NCI-H345 (cell line): ENCODE measurements at regions not wholly inside any gene's neighbourhood (a gene's known extent, or its start where the extent isn't known, plus 50 kb on each side); places are given as distances from the start of the nearest gene placed in this dataset.
A peak's percentile ranks its signal among the peaks of the same experiment; 100 is the strongest.

Experiments used
- DNase-seq: peaks from one replicate; lab custom pipeline; 2025; lab: John Stamatoyannopoulos, UW

GRCh38 chr15:77764095-77764494 lies 131.4 kb upstream of the LINGO1 start:
- DNase-seq, result no peak

DNA sequence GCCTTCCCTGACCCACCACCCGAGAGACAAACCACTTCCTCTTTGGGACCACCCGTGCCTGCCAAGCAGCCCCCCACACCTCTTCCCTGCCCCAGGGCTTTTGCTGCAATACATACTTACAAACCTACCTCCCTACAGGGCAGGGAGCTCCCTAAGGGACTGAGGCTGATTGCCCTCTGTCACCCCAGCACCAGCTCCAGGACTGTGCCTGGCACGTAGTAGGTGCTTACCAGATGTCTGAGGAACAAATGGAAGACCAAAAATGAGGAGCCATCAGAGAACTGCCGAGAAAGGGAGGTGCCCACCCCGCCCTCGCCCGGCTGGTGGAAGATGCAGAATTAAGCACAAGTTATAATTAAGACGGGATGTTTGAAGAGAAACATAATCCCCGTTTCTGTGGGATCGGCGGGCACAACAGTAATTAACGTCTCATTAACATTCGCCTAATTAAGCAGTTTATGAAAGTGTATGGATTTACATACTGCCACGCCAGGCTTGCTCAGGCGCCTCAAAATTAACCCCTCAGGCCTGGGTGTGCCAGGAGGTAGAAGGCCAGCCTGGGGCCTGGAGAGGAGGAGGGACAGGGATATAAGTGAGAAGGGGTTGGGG lies 130.1 kb upstream of the LINGO1 start:
- DNase-seq, result no peak

DNA sequence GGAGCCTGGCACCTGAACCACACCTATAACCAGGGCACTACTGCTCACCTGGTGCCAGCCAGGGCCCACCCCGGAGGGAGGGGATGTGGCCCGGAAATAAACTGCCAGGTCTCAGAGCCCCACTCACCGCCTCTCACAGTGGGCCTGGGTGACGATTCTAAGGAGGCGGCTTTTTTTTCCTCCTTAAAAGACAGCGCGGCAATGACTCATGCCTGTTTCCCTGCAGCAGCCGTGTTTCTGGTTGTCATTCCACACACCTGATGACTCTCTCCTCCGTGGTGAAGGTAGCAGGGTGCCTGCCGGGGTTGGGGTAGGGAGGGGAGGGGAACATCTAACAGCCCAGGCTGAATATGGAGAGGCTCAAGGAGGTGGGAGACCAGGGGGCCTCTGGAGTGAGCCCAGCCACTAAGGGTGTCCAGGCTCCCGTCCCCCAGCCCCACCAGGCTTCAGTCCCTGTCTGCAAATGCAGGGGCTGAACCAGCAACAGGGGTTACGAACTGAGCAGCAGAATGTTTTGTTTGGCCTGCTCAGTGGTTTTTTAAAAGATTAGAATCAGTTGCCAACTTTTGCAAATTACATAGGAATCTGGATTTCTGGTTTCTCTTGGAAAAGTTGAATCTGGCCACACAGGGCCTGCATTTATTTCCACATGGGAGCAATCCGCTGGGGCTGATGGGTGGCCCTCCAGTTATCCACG lies 127.3 kb upstream of the LINGO1 start:
- DNase-seq, result no peak

DNA sequence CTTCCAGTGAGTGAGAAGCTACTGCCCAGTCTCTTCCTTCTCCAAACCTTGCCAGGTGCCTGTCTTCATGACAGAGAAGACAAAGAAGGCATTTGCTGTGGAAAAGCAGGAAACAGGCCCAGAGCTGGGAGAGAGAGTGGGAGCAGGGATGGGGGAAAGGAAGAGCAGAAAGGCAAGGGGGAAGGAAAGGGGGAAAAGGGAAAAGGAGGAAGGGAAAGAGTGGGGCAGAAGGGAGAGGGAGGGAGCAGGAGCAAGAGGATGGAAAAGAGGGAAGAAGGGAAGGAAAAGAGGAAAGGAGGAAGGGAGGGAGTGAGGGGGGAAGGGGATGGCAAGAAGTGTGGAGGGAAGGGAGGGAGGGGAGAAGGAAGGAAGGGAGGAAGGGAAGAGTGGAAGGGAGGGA lies 121.2 kb upstream of the LINGO1 start:
- no peak for DNase-seq

- no peak for DNase-seq
Measured at GRCh38 chr15:77753281-77753873, 120.7 kb upstream of the LINGO1 start.

DNA sequence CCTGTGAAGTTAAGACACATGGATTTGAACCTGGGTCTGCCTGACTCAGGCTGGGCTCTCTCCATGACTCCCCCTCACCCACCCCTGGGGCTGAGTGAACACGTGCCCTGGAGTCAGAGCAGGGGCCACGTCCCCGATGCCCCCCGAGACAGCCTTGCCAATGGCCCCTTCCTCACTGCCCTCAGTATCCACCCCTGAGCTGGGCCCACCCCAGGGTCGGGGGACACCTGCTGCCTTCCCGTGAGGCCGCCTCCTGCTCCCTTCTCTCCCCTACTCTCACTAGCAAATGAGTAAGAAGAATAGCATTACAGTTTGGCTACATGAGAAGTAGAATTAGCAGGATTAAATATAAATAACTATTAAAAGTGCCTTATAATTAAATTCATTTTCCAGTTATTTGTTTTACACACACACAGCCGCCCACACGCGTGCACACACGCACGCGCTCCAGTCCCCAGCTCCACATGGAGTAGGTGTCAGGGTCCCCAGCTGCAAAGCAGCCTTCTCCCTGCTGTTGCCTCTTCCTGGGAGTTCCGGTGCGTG lies 117.4 kb upstream of the LINGO1 start:
- no peak for DNase-seq

- DNase-seq, result no peak
Measured at GRCh38 chr15:77749236-77749997, 116.7 kb upstream of the LINGO1 start.

GRCh38 chr15:77748078-77749064 lies 115.7 kb upstream of the LINGO1 start:
- DNase-seq, result no peak

DNA sequence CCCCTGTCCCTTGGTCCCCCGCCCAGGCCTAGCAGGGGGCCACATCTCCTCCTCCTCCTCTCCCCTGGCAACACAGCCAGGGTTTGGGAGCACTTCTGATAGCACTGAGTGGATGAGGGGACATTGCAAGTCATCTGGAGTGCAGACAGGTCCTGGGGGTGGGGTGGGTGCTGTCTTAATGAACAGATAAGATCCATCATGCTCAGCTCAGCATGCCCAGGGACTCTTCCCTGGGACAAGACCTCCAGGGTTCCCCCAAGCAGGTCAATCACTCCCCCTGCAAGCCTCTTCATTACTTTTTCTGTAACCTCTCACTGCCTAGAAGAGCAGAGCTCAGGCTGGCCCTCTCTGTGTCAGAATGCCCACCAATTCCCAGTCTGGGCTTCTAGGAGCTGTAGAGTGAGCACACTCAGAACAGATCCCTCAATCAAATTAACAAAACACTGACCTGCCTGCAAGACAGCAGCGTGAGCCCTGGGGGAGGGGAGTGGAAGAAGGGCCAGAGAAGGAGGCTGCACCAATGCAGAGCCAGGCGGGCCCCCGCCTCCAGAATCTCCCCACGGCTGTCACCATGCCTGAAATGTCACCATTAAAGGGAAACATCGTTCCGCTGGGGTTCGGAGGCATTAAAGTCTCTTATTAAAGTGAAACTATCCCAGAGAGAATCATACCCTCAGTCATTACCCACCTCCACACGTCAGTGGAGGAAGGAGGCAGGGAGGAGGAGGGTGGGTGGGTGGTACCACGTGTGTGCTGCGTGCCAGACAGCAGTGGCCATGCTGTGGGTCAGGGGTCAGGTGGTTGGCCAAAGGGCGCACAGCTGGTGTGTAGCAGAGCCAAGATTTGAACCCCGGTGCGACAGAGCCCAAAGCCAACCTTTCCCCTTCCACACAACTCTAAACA lies 114.7 kb upstream of the LINGO1 start:
- DNase-seq, result no peak

GRCh38 chr15:77746254-77747174 lies 113.8 kb upstream of the LINGO1 start:
- DNase-seq, result no peak

DNA sequence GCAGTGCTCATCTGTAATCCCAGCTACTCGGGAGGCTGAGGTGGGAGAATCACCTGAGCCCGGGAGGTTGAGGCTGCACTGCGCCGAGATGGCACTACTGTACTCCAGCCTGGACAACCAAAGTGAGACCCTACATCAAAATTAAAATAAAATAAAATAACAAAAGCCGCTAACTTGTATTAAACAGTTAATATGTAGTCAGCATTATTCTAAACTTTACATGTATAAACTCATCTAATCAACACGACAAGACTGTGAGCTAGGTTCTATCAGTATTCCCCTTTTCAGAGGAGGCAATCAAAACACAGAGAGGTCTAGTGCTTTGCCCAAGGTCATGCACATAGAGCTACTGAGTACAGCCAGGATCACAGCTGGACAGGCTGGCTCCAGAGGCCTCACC lies 111.7 kb upstream of the LINGO1 start:
- DNase-seq, result no peak

- DNase-seq, result no peak
Measured at GRCh38 chr15:77742570-77742969, 109.9 kb upstream of the LINGO1 start.

GRCh38 chr15:77742127-77742526 lies 109.4 kb upstream of the LINGO1 start:
- no peak for DNase-seq

GRCh38 chr15:77741106-77741505 lies 108.4 kb upstream of the LINGO1 start:
- no peak for DNase-seq

- DNase-seq, result peak; percentile 93
Measured at GRCh38 chr15:77739591-77740378, 107.1 kb upstream of the LINGO1 start.

DNA sequence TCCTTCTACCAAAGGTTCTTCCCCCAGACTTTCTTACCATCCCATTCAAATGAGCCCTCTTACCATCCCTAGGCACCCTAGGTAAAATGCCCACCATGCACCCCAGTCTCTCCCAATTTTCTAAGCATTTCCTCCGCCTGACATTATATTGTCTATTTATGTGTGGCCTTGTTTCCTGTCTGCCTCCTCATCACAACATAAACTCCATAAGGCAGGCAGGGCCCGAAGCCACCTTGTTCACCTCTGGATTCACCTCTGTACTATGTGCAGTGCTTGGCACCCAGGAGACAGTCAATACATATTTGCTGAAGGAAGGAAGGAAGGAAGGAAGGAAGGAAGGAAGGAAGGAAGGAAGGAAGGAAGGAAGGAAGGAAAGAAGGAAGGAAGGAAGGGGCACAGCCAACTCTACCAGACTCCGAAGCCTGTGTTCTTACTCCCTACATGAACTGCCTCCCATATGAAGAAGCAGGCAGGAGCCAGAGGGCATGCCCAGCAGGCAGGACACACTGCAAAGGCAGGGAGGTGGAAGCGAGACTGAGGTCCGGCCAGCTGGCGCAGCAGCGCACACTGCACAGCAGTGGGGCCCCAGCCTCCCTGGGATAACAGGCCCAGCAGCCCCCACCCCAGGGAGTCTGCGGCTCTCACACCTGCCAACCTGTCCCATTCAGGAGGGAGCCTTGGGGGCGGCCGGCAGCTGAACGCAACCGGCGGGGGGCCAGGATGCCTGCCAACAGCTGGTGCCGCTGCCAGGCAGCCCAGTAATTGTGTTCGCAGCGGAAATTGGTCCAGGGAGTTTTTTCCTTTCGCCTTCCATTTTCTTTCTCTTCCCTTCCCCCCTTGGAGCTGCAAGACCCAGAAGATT lies 106.0 kb upstream of the LINGO1 start:
- peak; percentile 95 for DNase-seq

DNA sequence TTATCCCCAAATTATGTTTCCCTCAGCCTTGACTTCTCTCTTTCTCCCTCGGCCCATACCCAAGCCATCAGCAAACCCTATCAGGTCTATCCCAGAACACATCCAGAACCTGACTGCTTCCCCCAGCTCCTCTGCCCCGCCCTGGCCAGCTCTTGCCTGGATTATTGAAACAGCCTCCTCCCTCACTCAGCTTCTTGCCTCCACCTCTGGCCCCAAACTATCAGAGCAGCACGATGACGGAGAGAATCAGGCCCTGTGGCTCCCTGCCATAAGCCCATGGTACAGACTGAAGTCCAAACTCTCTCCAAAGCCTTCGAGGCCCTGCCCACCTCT lies 105.3 kb upstream of the LINGO1 start:
- DNase-seq, result no peak
